DMS79 treated with DMSO at 0.1 percent for 48 hours (cell line): ENCODE measurements at regions not wholly inside any gene's neighbourhood (a gene's known extent, or its start where the extent isn't known, plus 50 kb on each side); places are given as distances from the start of the nearest gene placed in this dataset.
"Not testable (repeated sequence)": the region's sequence is repeated elsewhere in the genome, so short reads cannot be mapped to it uniquely, and the experiment has no call there.

Experiments
- DNase-seq: peaks from one replicate; lab custom pipeline; 2025; lab: John Stamatoyannopoulos, UW

DNA sequence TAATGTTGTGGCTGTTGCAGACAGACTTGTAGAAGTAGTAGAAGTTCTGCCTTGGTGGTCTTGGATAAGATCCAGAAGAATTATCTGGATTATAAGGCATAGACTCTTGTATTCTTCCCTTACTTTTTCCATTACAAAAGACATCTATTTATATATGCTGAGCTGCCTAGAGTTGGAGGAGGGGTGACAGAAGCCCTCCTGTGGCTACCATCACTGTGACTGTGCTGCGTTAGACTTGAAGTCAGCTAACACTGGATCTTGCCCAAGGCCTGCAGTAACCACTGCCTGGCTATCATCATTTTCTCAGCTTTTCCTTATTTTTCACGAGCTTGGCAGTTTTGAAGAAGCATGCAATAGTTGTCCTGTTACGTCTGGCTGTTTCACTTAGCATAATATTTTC is 684.8 kb upstream of the BCHE start:
- DNase-seq: no peak

DNA sequence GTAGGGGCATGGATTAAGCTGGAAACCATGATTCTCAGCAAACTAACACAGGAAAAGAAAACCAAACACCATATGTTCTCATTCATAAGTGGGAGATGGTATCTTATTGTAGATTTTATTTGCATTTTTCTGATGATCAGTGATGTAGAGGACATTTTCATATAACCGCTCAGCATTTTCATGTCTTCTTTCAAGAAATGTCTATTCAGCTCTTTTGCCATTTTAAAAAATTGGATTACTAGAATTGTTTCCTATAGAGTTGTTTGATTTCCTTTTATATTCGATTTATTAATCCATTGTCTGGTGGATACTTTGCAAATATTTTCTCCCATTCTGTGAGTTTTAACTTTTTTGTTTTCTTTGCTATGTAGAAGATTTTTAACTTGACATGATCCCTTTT is 682.2 kb upstream of the BCHE start:
- no peak for DNase-seq

DNA sequence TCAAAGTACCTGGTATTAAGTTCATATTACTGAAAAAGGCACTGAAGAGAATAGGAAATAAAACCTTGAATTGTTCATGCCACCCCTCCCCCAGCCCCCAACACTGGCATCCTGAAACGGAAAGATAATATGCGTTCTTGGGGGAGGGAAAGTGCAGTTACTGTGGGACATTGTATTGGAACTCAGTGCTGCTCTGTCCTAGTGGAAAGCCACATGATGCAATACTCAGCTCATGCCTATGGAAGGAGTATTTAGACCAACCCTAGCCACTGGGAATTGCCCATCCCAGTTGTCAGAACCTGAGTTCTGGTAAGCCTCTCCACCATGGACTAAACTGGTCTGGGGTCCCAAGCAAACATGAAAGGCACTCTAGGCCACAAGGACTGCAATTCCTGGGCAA is 680.8 kb upstream of the BCHE start:
- DNase-seq: no peak

DNA sequence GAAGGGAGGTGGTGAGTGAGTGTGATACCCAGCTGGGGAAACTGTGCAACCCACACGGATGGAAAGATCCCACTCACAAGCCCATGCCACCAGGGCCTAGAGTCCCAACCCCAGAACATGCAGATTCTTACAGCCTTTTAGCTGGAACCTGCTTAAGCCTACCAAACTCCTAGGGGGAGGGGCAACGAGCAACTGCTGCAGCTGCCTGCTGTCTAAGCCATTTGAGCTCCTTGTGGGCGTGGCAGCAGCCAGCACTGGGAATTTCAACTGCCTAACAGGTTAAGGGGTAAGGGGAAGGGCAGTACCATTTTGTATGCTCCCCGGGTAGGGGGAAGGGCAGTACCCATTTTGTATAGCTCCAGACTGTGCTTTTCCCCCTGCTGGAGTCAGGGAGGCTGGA is 673.2 kb upstream of the BCHE start:
- no peak for DNase-seq

DNA sequence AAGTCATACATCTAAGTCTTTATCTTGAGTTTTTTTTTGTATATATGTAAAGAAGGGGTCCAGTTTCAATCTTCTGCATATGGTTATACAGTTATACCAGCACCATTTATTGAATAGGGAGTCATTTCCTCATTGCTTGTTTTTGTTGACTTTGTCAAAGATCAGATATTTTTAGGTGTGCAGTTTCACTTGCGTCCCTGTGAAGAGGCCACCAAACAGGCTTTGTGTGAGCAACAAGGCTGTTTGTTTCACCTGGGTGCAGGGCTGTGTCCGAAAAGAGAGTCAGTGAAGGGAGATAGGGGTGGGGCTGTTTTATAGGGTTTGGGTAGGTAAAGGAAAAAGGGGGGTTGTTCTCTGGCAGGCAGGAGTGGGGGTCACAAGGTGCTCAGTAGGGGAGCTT is 663.2 kb upstream of the BCHE start:
- not testable (repeated sequence) for DNase-seq

DNA sequence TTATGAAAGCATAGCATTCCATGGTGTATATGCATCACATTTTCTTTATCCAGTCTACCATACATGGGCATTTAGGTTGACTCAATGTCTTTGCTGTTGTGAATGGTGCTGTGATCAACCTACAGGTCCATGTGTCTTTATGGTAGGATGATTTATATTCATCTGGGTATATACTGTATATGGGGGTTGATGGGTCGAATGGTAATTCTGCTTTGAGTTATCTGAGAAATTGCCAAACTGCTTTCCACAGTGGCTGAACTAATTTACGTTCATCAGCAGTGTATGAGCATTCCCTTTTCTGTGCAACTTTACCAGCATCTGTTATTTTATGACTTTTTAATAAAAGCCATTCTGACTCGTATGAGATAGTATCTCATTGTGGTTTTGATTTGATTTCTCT is 662.4 kb upstream of the BCHE start:
- DNase-seq: no peak

DNA sequence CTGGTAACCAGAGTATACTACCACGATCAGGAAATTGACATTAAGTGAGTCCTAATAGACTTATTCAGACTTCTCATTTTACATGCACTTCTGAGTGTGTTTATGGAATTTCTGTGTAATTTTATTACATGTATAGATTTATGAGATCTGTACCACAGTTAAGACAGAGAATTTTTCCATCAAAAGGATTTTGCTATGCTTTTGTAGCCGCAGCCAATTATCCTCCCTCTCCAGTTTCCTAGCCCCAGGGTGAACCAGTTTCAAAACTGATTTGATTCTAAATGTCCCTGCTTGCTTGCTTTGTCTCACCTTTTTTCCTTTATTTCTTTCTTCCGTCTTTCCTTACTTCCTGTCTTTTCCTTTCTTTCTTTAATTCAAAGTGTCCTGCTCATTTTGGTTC is 661.2 kb upstream of the BCHE start:
- no peak for DNase-seq

DNA sequence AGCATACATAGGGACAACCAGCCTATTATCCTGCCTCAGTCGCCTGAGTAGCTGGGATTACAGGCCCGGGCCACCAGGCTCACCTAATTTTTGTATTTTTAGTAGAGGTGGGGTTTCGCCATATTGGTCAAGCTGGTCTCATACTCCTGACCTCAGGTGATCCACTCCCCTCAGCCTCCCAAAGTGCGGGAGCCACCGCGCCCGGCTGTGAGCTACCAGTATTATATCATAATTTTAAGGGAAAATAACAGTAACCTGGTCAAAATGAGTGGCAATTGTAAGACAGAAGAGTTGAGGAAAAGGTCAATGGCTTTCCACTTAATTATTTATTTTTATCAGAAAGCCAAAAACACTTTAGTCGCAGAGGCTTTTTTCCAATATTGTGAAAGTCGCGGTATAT is 652.6 kb upstream of the BCHE start:
- no peak for DNase-seq

DNA sequence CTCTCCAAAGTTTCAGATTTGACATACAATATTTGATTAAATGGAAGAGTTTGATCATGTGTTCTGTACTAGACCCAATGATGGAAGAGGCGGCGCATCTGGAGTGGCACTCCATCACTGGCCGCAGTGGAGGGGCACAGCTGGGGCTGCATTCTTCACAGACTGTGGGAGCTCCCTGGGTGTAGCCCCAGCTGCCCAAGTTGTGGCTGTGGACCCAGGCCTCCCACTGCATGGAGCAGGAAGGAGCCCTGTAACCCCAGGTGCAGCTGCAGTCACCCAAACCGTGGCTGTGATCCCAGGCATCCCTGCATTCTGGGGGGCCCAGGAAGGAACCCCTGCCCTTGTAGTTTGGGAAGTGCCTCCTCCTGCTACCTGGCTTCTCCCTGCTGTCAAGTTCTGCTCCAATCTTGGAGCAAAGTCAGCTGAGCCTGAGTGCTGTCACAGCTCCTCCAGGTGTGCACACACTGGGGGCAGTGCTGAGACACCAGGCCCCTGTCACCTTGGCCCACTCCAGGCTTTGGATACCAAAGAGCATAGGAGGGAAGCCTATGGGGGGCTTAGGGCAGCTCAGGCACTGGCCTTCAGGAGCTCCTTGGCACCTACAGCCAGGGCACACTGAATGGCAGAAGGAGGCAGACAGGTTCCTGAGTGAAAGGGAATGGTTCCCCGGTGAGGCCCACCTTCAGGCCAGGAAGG is 651.9 kb upstream of the BCHE start:
- DNase-seq: no peak

DNA sequence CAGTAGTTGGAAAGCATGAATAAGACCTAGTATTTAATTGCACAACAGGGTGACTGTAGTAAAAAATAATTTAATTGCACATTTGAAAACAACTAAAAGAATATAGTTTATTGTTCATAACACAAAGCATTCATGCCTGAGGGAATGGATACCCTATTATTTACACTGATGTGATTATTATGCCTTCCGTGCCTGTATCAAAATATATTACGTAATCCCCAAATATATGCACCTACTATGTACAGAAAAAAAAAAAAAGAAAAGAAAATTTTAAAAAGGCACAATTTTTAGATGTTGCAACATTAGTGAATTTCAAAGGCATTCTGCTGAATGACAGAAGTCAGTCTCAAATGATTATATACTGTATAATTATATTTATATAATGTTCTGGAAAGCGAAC is 647.2 kb upstream of the BCHE start:
- no peak for DNase-seq

DNA sequence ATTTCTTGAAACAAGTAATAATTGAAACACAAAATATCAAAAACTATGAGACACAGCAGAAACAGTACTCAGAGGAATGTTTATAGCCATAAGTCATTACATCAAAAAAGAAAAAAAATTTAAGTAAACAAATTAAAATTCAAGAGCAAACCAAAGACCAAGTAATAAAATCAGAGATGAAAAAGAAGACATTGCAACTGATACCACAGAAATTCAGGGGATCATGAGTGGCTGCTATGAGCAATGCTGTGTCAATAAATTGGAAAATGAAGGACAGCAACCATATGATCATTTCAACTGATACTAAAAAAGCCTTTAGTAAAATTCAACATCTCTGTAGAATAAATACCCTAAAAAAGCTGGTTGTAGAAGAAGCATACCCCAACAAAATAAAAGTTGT is 644.1 kb upstream of the BCHE start:
- no peak for DNase-seq

DNA sequence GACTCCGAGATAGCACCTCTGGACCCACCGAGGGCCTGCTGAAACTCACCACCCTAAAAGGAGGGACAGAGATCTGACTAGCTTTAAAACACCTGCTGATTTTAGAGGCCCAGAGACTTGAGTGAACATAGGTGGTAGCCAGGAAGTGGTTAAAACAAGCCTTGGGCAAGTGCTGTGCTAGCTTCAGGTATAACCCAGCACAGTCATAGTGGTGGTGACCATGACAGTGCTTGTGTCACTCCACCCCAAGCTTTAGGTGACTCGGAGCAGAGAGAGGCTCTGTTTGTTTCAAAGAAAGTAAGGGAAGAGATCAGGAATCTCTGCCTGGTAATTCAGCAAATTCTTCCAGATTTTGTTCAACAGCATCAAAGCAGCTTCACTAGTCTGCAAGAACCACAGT is 641.1 kb upstream of the BCHE start:
- DNase-seq: no peak

DNA sequence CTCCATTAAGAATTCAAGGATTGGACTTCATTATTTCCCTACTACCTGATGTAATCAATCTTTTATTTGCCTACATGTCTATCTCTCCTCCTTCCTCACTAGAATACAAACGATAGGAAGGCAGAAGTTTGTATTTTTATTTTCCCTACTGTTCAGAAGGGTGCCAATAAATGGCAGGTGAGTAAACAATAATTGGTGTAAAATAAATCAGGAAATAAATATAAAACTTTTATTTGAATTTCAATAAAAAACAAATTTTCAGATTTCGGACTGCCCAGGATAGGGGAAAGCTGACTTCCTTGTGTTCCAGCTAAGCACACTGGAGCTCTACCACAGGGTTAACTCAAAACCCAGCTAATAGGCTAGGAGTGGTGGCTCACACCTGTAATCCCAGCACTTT is 636.3 kb upstream of the BCHE start:
- no peak for DNase-seq

DNA sequence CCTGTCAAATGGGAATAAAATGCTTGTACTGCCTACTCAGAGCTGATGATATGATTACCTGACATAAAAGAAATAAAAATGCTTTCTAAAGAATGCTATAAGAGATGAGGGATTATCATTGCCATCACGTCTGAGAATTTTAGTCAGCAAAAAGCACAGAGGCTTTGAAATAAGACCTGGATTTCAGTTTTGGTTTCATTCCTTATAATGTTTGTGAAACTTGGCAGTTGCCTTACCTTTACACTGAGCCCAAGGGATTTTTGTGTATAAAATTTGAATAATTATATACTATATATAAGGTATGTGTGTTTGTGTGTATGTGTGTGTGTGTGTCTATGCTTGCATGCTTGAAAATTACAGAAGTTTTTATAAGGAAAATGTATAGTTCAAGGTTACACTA is 634.8 kb upstream of the BCHE start:
- no peak for DNase-seq

DNA sequence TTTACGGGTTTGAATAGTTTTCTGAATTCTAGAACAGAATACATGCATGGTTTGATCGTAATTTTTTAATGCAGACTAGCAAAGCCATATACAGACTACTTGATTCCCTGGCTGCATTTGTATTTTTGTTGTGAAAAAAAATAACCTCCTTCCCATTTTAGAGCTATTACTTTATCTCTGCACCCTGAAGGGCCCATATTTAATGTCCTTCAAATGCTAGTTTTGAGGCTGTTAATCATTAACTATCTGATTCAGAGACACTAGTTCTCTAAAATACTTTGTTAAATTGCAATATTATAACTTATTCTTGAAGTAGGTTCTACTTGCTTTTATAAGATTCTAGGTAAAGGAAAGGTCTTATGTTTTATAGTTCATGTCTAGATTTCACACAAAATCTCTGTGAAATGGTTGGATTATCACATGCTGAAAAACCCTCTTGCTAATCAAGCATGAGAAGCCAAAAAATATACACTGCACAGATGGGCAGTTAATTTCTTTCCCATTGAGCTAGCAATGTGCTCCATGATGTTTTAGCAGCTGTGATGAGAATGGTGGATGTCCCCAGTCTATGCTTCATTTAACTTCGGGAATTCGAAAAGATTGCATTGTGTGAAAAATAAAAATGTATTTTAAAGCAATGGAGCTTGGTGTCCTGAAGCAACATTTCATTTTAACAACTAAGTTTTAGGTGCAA is 634.0 kb upstream of the BCHE start:
- DNase-seq: no peak

DNA sequence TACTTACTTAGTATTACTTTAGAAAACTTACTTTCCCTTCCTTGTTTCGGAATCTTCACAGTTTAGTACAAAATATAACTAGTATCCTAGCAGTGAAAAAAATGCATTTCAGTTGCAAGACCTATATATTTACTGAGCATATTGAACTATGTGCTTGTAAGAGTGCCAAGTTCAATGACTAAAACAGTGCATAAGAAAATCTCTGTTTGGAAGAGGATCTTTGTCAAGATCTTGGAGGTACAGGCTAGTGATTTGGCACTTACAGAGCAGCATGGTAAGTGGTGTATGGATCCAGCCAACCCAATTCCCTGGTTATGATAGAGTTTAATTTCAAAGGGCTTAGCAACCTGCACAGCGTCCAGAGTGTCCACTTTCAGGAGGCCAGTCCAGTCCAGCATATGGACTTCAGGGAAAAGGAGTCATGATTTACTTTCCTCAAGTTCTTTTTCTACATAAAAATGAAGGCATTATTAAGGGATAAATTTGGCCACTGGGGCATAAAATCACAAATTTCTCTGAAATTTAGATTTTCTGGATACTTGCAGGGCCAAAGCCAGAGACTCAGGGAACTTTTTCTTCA is 625.8 kb upstream of the BCHE start:
- DNase-seq: no peak

DNA sequence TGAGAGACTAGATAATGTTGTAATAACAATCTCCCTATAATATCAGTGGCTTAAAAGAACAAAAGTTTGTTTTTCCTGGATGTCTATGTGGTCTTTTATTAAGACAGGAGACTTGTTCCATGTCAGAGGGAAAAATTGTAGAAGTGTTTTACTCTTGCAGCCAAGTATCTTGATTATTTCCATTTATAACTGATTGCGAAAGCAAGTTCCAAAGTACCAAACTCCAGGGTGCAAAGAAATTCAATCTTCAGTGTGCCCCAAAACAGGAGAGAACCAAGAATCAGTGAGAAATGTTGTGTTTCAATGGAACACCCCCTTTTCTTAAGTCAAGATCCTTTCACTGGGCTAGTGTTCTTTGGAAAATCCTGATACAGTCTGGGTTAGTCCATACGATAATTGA is 624.4 kb upstream of the BCHE start:
- no peak for DNase-seq

DNA sequence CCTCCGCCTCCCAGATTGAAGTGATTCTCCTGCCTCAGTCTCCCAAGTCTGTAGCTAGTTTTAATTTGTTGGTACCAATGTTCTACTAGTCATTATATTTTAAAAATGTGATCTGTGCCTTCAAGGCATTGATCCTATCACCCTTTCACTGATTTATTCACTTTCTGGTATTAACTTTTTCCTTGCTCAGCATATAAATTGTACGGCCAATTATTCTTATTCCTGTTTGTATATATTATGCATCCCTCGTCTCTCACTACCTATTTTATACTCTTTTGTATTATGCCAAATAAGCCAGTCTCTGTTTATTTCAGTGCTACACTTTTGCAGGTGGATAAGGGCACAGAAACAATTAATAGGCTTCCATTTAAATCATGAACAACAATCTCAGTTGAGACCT is 620.2 kb upstream of the BCHE start:
- DNase-seq: no peak

DNA sequence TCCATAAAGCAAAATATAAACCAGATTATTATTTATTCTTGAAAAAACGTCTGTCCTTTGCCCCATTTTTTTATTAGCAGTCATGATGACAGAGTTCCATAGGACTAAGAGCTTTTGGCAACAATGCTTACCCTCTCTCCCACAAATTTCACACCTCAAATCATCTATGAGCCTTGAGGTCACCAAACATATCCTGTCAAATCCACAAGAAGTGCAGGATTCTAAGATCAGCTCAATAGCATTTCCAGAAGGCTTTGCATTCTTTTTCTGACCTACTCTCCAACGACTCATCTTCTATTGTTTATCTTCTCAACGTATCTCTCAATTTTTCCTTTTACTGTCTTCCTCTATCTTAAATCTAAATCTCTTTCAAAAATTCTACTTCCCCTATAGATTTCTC is 619.1 kb upstream of the BCHE start:
- no peak for DNase-seq

DNA sequence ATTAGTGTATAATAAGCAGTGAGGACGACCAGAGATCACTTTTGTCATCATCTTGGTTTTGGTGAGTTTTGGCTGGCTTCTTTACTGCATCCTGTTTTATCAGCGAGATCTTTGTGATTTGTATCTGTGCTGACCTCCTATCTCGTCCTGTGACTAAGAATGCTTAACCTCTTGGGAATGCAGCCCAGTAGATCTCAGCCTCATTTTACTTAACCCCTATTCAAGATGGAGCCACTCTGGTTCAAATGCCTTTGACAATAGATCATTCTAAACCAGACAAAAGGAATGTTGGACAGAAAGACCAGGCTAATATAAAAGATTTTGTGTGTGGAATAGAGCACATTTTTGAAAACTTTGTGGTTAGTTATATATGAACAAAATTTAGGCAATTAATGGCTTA is 618.5 kb upstream of the BCHE start:
- no peak for DNase-seq

DNA sequence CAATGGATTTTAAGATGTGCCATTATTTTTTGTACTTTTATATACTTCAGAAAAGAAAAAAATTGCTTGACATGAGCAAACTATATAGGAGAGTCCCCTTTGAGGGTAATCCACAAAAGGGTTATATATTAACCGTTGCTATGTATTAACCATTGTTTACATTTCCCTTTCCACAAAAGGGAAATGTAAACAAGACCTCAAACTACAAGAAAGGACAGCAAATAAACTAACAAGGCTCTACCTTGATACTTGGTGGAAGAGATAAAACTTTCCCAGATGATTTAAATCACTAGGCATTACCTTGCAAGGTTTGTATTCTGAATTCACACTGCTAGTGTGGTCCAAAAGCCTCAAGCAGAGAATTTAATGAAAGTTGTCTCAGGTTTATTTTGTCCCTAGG is 616.3 kb upstream of the BCHE start:
- no peak for DNase-seq

DNA sequence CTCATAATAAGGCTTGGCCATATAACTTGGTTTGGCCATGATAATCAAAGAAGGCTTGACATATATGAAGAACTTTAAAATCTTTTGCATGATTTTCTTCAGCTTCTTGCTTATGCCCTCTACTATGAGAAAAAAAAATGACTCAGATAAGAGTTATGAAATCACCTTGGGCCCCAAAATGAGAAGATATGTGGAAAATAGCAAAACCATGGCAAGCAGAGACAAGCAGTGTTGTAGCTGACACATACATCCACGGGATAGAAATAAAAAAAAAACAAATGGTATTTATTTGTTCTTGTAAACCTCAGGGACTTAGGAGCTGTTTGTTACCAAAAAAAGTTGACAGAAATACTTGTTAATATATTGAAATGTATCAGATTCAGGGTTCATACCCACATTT is 614.8 kb upstream of the BCHE start:
- no peak for DNase-seq

DNA sequence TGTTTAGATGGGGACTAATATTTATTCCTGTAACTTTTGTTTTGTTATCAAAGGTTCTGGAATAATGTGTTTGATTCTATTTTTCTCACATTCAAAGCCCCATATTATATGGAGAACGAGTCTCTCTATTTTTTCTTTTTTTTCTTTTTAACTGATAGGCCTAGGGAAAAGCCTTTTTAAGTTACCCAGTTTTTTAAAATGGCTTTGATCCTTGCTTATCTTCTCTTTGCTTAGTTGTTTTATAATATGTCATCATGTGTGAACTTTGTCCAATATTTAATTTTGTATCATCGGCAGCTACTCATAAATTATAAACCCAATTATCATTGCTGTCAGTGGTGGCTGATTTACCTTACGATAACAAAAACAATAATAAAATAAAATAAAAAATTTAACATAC is 610.3 kb upstream of the BCHE start:
- DNase-seq: no peak

DNA sequence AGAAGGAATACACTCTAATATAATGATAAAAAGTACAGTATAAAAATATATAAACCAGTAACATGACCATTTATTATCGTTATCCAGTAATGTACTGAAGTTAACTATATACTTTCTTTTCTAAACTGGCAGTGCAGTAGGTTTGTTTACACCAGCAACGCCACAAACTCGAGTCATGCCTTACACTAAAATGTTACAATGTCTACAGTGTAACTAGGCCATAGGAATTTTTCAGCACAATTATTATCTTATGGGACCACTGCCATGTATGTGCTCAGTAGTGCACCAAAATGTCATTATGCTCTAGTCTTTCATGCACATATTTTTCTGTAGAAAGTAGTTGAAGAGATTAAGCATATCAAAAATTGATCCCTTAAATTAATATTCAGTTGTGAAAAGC is 609.8 kb upstream of the BCHE start:
- no peak for DNase-seq
